MM.1S (cell line): ENCODE measurements at regions not wholly inside any gene's neighbourhood (a gene's known extent, or its start where the extent isn't known, plus 50 kb on each side); places are given as distances from the start of the nearest gene placed in this dataset.

ENCODE experiments used
- CTCF ChIP-seq: fragments of 300-600 bp; sonication (generic); IDR thresholded peaks from 2 replicates; pipeline ENCODE4 v1.5.1; 2016; ENCODE audit warnings: antibody characterized with exemption, low read length, mixed read lengths
- EZH2phosphoT487 ChIP-seq: fragments of 300-600 bp; sonication (generic); IDR thresholded peaks from 2 replicates; pipeline ENCODE4 v1.6.1; 2018; ENCODE audit warnings: antibody characterized with exemption, low read length

- TF ChIP-seq CTCF (no peak), EZH2phosphoT487 (no peak)
Observed at GRCh38 chr6:44697327-44697726, 309.8 kb downstream of the CDC5L start.
